ENCODE measurements at regions not wholly inside any gene's neighbourhood (a gene's known extent, or its start where the extent isn't known, plus 50 kb on each side); places are given as distances from the start of the nearest gene placed in this dataset.

DNA sequence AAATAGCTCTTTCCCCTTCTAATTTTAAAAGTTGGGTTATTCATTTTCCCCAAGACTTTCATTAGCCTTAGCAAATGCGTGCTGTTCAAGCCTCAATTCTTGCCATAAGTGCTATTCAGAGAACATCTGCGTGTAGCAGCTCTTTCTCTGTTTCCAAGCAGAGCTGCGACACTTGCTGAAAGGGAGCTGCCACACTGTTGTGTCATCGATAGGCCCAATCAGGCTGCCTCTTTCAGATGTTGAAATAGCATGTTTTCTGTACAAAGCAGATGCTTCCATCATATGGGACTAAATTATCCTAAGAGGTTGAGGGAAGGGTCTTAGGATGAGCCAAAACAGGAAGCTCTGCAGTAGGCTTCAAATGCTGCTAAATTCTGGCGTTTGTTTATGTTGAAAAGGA, 220.9 kb upstream of the CDC14C start:
- no peak for DNase-seq

DNA sequence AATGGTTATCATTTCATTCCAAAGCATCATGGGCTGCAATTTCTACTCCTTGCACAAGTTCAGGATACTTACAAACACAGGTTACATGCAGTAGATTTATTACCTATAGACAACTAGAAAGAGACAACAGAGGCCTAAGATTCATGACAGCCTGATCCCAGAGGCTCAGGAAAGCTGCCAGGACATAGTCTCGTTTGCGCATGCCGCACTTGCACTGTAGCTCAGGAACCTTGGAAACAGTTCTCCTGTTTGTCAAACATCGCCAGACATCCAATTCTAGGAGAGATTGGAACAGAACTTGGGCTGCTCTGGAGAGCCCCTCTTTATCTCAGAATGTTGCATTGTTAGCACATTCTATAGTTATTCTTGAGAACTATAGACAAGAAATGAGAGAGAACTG, 216.2 kb upstream of the CDC14C start:
- DNase-seq, result no peak

DNA sequence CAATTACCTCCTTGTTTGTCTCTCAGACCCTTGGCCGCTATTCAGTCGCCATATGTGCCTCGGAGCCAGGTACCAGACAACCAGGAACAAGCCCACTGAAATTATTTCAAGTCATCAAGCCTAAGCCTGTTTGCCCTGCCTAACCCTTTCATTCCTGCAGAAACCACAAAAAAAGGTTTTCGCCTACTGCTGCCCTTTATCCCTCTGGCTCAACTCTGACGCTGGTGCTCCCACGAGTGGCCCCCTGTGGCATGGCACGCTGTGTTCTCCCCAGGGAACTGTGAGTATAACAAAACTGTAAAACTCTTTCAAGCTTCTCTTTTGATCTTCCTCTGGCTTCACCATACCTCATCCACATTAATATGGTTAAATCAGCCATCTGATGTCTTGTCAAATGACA, 215.7 kb upstream of the CDC14C start:
- DNase-seq, result no peak

DNA sequence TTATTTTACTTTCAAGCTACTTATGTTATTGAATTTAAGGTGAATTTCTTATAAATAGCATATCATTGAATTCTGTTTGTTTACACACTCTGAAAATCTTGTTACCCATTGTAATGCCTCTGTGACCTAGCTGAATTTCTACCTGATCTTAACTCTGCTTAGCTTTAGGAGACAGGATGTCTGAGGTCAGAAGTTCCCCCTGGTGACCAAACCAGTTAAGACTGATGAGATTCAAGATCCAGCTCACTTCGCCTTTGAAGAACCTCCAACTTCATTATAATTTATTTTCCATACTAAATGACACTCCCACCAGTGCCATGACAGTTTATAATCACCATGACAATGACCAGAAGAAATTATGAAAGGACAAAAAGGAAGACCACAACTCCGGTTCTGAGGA, 213.4 kb upstream of the CDC14C start:
- no peak for DNase-seq

DNA sequence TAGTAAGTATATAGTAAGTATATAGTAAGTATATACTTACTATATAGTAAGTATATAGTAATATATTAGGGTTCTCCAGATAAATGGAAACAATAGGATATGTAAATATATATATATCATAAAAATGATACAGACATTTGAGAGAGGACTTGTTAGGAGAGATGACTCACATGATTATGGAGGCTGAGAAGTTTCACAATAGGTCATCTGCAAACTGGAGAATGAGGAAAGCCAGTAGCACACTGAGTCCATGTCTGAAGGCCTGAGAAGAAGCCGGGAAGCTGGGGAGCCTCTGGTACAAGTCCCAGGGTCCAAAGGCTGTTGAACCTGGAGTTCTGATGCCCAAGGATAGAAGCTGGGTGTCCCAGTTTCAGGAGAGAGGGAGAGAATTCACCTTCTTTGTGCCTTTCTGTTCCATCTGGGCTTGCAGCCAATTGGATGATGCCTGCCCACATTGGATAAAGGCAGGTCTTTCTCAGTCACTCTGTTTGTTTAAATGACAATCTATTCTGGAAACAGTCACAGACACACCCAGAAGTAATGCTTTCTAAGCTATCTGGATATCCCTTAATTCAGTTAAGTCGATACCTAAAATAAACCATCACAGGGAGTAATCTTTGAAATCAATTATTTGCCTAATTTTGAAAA, 205.5 kb upstream of the CDC14C start:
- no peak for DNase-seq

DNA sequence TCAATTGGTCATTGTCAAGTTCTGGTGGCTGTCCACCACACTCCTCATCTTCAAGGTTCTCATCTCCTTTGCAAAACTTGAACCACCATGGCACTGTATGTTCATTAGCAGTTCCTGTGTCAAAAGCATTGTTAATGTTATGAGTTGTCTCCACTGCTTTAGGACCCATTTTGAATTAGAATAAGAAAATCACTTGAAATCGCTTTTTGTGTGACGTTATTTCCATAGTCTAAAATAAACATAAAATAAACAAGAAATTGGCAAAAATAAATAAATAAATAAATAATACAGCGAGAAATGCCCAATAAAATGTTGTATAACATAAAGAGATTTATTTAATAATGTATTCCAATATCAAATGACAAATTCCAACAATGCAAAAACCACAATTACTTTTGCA, 195.5 kb upstream of the CDC14C start:
- no peak for DNase-seq

DNA sequence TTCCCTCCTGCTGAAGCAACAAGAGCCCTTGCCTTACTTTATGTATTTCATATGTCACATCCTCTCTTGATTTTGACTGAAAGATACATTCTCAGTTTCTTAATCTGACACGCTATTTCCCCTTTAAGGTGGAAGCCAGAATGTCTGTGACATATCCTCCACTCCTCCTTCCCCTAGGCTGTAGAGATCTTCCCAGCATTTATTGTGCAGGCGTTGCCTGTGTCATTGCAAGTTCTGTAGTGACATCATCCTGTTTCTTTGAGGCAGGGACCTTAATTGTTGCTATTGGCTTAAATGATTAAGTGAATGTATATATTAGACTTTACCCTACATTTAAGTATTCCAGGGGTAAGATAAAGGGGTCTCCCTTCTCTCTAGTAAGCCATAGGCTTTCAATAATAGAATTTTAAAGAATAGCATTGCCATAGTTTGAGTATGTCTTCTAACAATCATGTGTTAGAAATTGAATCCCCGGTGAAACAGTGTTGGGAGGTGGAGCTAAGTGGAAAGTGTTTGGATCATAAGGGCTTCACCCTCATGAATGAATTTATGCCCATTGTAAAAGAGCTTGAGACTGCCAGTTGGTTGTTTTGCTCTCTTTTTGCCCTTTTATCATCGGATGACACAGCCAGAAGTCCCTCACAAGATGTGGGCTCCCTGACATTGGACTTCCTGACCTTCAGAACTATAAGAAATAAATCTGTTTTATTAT, 189.5 kb upstream of the CDC14C start:
- no peak for DNase-seq

DNA sequence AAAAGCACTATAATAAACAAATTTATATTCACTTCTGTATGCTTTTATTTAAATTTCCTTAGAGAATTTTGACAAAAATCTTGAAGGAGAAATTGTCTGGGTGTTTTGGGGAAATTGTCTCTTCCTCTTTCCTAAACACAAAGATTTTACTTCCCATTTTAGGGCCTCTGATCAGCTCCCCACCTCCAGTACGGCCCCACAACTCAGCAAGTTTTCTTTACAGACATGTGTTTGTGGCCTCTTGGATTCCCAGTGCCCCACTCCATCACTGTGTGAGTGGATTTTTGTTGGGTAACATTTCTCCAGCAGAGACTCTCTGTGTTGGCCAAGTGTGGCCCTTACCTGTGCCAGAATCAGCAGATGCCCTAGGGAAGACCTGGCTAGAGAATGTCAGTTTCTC, 182.8 kb upstream of the CDC14C start:
- DNase-seq, result no peak

DNA sequence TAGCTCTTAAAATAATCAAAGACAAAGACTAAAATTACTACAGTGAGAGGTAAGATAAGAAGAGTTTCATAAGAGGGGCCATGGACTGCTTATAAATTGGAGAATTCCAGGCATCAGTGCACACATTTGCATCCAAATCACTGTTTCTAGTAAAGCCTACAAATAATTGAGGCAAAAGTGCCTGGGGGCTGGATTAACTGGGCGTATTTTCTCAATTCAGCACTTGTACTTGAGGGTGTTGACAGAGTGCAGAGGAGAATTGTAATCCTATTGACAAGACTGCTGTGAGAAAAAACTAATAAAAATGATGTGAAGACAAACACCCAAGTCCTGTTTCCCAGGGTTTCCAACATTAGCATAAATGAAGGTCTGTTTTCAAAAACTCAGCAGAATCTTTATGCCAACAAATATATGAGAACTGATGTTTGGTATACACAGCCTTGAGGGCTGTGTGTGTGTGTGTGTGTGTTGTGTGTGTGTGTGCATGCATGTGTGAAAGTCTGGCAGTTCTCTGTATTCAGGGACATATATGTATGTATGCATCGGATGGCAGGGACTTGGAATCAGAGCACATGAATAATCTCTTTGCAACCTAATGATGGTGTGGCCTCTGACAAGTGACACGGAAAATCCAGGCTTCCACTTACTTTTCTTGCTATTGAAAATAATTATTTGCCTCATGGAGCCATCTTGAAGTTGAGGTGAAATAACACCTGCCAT, 182.1 kb upstream of the CDC14C start:
- no peak for DNase-seq

DNA sequence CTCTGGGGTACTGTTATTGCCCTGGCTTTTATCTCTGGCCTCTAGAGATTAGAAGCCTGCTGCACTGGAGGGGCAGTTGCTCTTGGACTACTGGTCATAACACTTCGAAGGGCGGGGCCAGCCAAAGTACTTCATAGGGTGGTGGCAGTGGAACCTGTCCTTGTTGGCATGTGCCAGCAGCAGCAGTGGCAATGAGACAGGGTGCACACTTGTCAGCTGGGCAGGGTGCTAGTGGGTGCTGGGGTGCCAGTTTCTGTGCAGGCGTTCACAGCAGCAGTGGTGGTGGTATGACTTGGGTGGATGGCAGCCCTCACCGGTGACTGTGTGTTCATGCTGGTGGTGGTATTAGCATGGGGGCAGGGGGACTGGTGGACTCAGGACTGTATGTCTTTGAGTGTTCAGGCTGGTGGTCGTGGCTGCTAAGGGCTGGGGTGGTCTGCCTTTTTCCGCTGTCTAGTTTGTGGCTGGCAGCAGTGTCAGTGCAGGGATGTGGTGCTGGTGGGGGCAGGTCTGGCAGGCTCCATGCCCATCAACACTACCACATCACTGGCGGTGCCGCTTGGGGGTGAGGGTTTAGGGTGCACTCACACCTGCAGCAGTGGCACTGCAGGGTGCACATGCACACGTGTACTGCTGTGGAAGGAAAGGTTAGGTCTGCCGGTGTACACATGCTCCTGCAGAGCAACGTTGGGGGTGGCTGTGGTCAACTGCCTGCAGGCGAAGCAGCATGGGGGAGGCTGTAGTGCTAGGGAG, 176.1 kb upstream of the CDC14C start:
- no peak for DNase-seq

DNA sequence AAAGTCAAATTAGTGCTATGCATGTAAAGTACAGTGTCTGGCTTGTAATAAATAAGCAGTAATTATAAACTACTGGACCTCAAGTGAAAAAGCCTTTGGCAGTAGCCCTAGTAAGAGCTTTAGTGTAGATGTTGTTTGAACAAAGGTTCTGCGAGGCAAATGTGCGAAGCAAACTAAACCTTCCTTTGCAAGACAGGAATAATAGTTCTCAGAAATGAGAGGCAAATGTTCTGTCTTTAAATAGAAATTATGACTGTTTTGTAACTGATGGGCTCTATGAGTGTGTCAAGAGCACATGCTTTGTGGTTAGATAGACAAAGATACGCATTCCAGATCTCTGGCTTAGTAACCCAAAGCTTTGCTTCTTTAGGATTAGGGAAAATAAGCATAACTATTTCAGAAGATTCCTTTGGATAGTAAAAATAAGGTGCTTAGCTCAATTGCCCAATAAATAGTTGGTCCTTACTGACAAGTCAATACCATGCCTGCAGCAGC, 169.2 kb upstream of the CDC14C start:
- DNase-seq, result no peak

DNA sequence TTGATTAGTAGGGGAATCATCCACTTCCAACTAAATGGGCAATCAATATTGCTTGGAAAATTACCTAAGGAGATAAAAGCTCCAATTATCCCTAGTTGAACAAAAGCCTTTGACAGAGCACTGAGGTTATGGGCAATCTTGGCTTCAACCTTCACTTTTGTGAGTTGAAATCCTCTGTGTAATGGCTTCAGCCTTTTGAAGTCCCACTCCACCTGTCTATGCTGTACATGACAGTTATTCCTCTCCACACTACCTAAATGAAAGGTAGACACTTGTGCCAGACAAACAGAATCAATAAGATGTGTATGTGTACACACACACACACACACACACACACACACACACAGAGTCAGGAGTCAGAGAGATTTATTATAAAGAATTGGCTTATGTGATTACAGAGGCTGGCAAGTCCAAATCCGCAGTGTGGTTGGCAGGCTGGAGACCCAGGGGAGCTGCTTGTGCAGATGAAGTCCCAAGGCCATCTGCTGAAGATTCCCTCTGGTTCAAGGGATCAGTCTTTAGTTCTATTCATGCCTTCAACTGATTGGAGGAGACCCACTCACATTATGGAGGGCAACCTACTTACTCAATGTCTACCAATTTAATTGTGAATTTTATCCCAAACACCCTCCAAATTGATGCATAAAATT, 164.8 kb upstream of the CDC14C start:
- no peak for DNase-seq

DNA sequence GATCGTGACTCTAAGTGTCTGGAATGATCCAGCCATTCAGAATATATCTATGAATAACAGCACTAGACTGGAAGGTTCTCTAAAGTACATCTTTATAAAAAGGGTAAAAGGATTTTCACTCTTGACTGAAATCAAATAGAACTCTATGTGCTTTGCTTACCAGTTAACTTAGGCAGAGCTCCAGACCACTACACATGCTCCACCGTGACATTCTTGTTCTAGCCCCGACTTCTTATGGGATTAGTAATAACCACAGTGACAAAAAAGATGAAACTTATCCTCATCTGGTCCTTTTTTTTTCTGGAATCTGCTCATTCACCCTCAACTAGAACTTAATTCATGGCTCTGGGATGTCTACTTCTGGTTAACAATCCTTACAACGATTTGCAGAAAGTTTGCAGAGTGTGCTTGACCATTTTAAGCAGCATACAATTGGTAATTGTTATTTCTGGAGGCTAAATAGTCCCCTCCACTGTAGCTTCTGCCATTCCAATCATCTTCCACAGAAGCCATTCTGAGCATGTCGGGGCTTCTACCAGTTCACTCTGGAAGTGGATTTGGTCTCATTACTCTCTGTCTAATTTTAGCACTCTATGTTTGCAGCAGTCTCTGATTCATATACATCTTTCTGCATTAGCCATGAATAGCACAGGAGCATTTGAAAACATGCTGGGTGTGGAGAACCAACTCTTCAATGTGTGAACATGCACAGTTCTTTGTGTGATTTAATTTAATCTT, 163.7 kb upstream of the CDC14C start:
- DNase-seq, result no peak

DNA sequence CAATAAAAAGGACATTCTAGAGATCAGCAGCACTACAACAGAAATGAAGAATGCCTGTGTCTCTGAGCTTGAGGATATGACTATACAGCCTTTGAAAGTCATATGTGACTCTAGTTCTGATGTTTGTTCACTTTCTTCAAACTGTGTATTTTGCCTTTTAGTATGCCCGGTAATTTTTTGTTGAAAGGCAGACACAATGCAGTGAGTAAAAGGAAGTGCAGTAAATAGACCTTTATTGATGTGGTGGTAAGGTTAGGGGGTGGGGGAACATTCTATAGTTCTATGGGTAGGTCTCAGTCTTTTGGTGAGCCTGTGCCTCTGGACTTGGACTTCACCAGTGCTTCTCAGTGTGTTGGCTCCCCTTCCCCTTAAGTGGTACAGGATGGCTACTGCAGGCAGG, 143.5 kb upstream of the CDC14C start:
- DNase-seq, result no peak

DNA sequence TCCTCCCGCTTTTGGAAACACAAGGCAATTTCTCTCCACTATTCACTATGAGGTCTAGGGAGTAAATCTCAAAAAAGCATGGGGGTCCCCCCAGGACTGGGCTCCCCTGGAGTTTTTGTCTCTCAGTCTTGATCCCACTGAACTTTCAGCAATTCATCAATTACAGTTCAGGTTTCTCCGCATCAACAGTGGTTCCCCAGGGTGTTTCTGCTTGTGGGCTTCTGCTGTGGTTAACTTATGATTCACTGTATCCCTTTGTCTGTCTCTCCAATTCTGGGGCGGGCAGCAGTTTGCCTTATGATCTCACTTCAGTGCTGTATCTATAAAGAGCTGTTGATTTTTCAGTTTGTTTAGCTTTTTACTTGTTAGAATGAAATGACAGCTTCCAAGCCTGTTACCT, 142.6 kb upstream of the CDC14C start:
- DNase-seq, result no peak

DNA sequence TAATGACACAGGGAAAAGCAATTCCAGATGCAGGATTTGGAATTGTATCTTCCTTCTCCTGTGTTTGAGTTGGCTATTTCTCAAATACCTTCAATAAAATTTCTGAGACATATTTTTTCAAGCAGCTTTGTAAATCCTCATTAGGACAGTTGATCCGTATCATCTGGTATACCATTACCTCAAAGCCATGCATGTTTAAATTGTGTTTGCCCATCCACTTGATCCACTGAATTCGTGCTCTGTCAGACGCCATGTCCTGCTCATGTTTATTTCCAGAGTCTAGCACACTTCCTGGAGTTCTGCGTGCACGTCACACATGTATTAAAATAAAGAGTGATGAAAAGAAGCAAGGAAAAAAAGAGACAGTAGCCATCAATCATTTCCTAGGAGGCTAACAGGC, 141.8 kb upstream of the CDC14C start:
- DNase-seq, result no peak

DNA sequence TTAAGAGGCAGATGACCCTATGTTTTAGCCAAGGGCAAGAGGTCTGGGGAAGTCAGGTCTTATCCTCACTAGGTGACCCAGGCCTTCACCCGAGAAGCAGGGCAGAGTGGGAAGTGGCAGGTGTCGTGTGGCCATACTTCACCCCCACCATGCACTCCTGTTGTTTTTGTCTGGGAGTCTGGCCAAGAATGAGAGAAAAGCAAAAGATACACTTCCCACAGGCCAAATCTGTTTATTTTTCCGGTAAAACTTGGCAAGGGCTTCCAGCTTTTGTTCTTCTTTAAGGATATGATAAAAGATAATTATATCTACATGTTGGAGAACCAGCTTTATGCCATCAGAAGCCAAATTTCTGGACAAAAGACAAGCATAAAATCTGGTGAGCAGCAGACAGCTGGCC, 137.4 kb upstream of the CDC14C start:
- no peak for DNase-seq

DNA sequence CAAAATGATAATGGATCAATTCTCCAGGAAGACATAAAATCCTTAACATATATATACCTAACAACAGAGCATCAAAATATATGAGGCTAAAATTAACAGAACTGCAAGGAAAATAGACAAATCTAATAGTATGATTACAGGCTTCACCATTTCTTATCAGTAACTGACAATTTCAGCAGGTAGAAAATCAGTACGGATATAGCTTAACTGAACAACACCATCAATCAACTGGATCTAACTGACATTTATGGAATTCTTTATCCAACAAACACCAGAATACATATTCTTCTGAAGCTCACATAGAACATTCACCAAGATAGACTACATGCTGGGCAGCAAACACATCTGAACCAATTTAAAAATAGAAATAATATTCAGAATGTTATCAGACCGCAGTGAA, 121.1 kb upstream of the CDC14C start:
- DNase-seq, result no peak

DNA sequence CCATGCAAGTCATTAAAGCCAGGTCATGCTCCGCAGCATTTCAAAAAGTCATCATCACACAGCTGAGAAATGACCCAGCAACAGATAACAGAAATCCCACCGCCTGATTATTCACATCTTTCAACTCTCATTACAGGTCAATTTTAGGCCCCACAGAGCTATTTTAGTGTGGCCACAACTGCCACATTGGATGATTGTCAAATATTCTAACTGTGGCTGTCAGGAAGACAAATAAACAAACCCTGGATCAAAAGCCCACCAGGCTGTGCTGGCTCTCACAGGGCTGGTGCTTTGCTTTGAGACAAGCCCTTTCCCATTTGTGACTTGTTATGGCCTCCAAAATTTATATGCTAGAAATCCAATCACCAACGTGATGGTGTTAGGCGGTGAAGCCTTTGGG, 117.6 kb upstream of the CDC14C start:
- DNase-seq, result no peak

DNA sequence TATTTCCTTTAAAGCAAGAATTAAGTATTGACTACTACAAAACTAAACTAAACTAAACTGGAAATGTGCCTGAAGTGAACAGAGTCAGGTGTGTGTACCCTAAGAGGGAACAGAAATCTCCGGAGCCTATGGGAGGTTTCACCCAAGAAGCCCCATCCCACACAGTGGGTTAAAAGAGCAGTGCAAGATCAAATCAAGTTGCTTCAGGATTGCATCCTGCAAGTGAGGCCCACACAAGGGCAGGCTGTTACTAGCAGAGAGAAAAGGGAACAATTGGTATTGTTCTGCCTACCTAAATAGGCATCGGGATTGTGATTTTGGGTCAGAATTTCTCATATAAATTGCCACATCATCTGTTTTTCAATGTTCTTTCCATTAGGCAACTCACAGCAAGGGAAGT, 113.3 kb upstream of the CDC14C start:
- DNase-seq, result no peak

DNA sequence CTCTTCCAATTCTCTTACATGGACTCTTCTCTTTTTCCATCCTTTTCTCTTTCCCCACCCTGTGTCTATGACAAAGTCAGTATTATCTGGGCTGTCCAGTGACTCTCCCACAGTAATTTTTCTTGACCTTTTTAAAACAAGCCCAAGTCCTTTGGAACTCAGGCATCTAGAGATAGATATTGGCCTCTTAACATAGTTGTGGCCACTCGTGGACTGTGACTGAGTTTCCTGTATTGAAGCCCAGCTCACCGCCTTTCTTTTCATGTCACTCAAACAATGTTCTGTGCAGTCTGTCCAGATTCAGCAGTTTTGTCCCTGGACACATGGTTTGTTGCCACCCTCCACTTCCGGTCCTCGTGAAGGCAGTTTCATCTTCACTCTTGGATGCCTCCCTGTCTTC, 110.9 kb upstream of the CDC14C start:
- DNase-seq, result no peak

DNA sequence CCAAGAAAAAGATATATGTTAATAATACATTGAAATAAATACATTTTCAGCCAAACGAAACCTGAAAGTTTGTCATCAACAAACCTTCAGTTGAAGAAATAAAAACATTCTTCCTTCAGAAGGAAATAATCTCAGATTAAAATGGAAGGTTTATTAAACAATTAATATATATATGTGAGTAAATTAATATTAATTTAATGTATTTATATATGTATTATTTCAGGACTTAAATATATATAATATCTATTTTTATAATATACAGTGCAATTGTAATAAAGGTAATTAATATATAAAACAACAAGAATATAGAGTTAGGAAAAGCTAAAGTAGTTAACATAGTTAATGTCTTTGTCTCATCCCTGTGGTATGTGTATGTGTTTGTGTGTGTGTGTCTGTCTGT, 102.2 kb upstream of the CDC14C start:
- DNase-seq, result no peak

Measured in Kasumi-1 (cell line).